Esophagus squamous epithelium (tissue), 4 donors: ENCODE measurements at regions not wholly inside any gene's neighbourhood (a gene's known extent, or its start where the extent isn't known, plus 50 kb on each side); places are given as distances from the start of the nearest gene placed in this dataset.

Source experiments
- CTCF ChIP-seq, 6 experiments: fragments of 450-650 bp in 4 of 6; fragments of 200-600 bp in 2 of 6; sonication (generic) in 2 of 6; IDR thresholded peaks; one replicate each; pipeline ENCODE4 v1.5.1; 2016 to 2019; ENCODE audit warnings: antibody characterized with exemption in 6 of 6, mild to moderate bottlenecking in 4 of 6, moderate library complexity in 4 of 6
- POLR2A ChIP-seq, 4 donors: fragments of 450-650 bp; IDR thresholded peaks; one replicate each; pipeline ENCODE4 v1.6.1; 2017; ENCODE audit warnings: antibody characterized with exemption in 4 of 4, mild to moderate bottlenecking in 4 of 4, moderate library complexity in 3 of 4

- TF ChIP-seq CTCF (IDR thresholded peaks at IDR 0.05) (no peak), POLR2A (IDR thresholded peaks at IDR 0.05) (no peak)
These were observed 116.2 kb downstream of the SOCS6 start for GRCh38 chr18:70405052-70405451.
